H1 (cell line): ENCODE measurements at regions not wholly inside any gene's neighbourhood (a gene's known extent, or its start where the extent isn't known, plus 50 kb on each side); places are given as distances from the start of the nearest gene placed in this dataset.

Experiments
- CHD7 ChIP-seq: fragments of 300-600 bp; sonication (generic); IDR thresholded peaks from 2 replicates; pipeline ENCODE4 v1.7.1; 2012; ENCODE audit warnings: low read length, moderate library complexity, mild to moderate bottlenecking, inconsistent platforms; ENCODE audit not compliant: insufficient replicate concordance
- EZH2 ChIP-seq: fragments of 200-600 bp; sonication (generic); IDR thresholded peaks from 2 replicates; pipeline ENCODE4 v1.7.1; 2012; ENCODE audit warnings: low read depth, mild to moderate bottlenecking, moderate library complexity, low read length, inconsistent platforms; ENCODE audit not compliant: severe bottlenecking
- HDAC2 ChIP-seq, 2 experiments: fragments of 300-600 bp in 1 of 2; sonication (generic) in 1 of 2; IDR thresholded peaks; 2 replicates each; pipeline ENCODE4 v1.6.1; 2011 to 2012; ENCODE audit warnings: low read depth in 2 of 2, low read length in 2 of 2, mild to moderate bottlenecking in 2 of 2, moderate library complexity in 2 of 2, borderline replicate concordance in 1 of 2, inconsistent platforms in 1 of 2
- MAFK ChIP-seq: IDR thresholded peaks from 2 replicates; pipeline ENCODE4 v1.6.1; 2012; ENCODE audit warnings: low read depth, mild to moderate bottlenecking, improper control_type of control experiment, low read length
- RAD21 ChIP-seq, 2 experiments: IDR thresholded peaks in 1 of 2; conservative IDR thresholded peaks in 1 of 2; 2 replicates each; pipeline ENCODE4 v1.6.1; 2011; ENCODE audit warnings: low read depth in 2 of 2, low read length in 2 of 2, improper control_type of control experiment in 1 of 2, inconsistent platforms in 1 of 2, mild to moderate bottlenecking in 1 of 2, moderate library complexity in 1 of 2
- SUZ12 ChIP-seq: fragments of 200-600 bp; sonication (generic); IDR thresholded peaks from 2 replicates; pipeline ENCODE4 v1.6.1; 2012; ENCODE audit warnings: mild to moderate bottlenecking, inconsistent platforms, low read length, moderate library complexity, mixed read lengths

DNA sequence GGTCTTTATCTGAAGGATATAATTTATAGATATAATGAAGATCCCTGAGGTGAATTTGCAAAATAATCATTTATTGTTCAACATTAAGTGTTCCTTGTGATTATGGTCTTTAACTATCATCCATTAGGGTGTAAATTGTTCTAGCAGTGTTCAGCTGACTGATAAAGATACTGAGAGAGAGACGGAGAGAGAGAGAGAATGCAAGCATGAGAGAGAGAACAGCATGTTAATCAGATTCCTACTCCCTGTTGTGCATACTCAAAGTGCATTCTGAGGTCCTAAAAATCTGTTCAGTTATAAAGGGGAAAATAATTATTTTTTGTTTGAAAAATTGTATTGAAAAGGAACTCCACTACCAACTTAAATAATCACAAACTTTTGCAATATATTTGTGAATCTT, 271.0 kb upstream of the CBLB start (continued):
- TF ChIP-seq CHD7, result no peak
- no peak for TF ChIP-seq MAFK
- TF ChIP-seq SUZ12, result no peak
- TF ChIP-seq EZH2, result no peak
- TF ChIP-seq RAD21 (IDR thresholded peaks at IDR 0.05 in 1 of 2, conservative IDR thresholded peaks at IDR 0.05 in 1 of 2; ENCODE audit: low read depth in 2 of 2, low read length in 2 of 2), result no peak
- TF ChIP-seq HDAC2 (IDR thresholded peaks at IDR 0.05; ENCODE audit: borderline replicate concordance in 1 of 2, low read depth in 2 of 2, low read length in 2 of 2), result no peak
